ENCODE measurements at regions not wholly inside any gene's neighbourhood (a gene's known extent, or its start where the extent isn't known, plus 50 kb on each side); places are given as distances from the start of the nearest gene placed in this dataset.

DNA sequence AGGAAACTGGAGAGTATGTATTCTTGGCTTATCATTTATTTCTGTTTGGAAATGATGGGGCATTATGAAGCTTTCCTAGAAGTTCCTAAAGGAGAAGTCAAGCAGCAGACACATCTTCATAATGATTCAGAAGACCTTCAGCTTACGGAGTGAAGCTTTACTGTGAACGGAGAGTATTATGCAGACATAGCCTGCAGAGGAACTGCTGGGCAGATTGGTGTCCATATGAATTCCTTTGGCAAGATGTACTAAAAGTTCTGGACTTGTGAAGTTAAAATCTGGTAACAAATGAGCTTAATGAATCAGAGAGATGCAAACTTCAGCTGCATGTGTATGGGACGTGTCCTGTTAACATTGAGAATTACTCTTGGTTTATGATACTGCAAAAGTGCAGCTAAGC, 60.1 kb downstream of the NABP1 start:
- no peak for ATAC-seq (ENCODE audit: insufficient read depth, low read depth)

DNA sequence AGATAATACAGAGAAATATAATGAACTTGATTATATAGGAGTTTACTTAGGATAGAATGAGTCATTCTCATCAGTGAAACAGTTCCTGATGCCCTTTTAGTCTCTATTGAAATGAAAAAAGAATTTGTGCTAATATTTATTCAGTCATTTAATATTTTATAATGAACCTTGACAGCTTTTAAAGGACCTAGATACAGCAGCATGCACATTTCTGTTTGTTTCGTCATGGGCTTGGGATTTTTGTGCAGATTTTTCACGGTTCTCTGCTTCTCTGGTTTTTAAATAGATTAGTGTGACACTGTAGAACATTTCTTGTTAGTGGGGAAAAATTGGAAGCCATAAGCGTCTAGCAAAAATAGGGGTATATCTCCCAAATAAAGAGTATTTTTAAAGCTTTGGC, 60.7 kb downstream of the NABP1 start:
- no peak overlapping the region for H3K27ac ChIP-seq (ENCODE audit: low read length)
- no peak overlapping the region for H3K9ac ChIP-seq (ENCODE audit: low read depth, low read length)
- no peaks in the 10 kb centered on the region for H3K36me3 ChIP-seq (ENCODE audit: insufficient read depth, low read length)
- TF ChIP-seq, protein P1, sequence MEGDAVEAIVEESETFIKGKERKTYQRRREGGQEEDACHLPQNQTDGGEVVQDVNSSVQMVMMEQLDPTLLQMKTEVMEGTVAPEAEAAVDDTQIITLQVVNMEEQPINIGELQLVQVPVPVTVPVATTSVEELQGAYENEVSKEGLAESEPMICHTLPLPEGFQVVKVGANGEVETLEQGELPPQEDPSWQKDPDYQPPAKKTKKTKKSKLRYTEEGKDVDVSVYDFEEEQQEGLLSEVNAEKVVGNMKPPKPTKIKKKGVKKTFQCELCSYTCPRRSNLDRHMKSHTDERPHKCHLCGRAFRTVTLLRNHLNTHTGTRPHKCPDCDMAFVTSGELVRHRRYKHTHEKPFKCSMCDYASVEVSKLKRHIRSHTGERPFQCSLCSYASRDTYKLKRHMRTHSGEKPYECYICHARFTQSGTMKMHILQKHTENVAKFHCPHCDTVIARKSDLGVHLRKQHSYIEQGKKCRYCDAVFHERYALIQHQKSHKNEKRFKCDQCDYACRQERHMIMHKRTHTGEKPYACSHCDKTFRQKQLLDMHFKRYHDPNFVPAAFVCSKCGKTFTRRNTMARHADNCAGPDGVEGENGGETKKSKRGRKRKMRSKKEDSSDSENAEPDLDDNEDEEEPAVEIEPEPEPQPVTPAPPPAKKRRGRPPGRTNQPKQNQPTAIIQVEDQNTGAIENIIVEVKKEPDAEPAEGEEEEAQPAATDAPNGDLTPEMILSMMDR (IDR thresholded peaks at IDR 0.05; ENCODE audit: borderline replicate concordance, extremely low read depth, low read length, poor library complexity, severe bottlenecking): no peak
- no peak for ATAC-seq (ENCODE audit: insufficient read depth, low read depth)
- no peak overlapping the region for H2AFZ ChIP-seq (ENCODE audit: low read depth, low read length)
- no peaks in the 10 kb centered on the region for H3K79me2 ChIP-seq (ENCODE audit: insufficient read depth, low read length)
- no peaks in the 10 kb centered on the region for H3K9me3 ChIP-seq (ENCODE audit: insufficient read depth, low read length, severe bottlenecking)
- no peak overlapping the region for H3K4me2 ChIP-seq (ENCODE audit: insufficient read depth, low read length)
- no peak overlapping the region for H3K4me3 ChIP-seq (ENCODE audit: low read depth in 1 of 2, low read length in 2 of 2)
- H4K20me1 ChIP-seq (ENCODE audit: insufficient read depth, low read length): peaks cover 14% of the 10 kb centered on the region
- H3K27me3 ChIP-seq (ENCODE audit: insufficient read depth, low read length, poor library complexity): peaks cover 50% of the 10 kb centered on the region
- peaks cover 5% of the 10 kb centered on the region for H3K4me1 ChIP-seq (ENCODE audit: insufficient read depth, low read length)
- DNase-seq: no peak

More for the DNA sequence above, 60.1 kb downstream of the NABP1 start:
- Histone ChIP-seq H2AFZ (ENCODE audit: low read depth, low read length) (no peak overlapping the region), H3K36me3 (ENCODE audit: insufficient read depth, low read length) (no peaks in the 10 kb centered on the region), H3K4me1 (ENCODE audit: insufficient read depth, low read length) (peaks cover 5% of the 10 kb centered on the region), H3K4me3 (ENCODE audit: low read depth in 1 of 2, low read length in 2 of 2) (no peak overlapping the region), H3K79me2 (ENCODE audit: insufficient read depth, low read length) (no peaks in the 10 kb centered on the region), H3K9ac (ENCODE audit: low read depth, low read length) (no peak overlapping the region), H3K27ac (ENCODE audit: low read length) (no peak overlapping the region), H3K27me3 (ENCODE audit: insufficient read depth, low read length, poor library complexity) (peaks cover 55% of the 10 kb centered on the region), H4K20me1 (ENCODE audit: insufficient read depth, low read length) (peaks cover 14% of the 10 kb centered on the region), H3K9me3 (ENCODE audit: insufficient read depth, low read length, severe bottlenecking) (no peaks in the 10 kb centered on the region), H3K4me2 (ENCODE audit: insufficient read depth, low read length) (no peak overlapping the region)
- DNase-seq: no peak
- TF ChIP-seq, protein P1 (IDR thresholded peaks at IDR 0.05; ENCODE audit: borderline replicate concordance, extremely low read depth, low read length, poor library complexity, severe bottlenecking): no peak

DNA sequence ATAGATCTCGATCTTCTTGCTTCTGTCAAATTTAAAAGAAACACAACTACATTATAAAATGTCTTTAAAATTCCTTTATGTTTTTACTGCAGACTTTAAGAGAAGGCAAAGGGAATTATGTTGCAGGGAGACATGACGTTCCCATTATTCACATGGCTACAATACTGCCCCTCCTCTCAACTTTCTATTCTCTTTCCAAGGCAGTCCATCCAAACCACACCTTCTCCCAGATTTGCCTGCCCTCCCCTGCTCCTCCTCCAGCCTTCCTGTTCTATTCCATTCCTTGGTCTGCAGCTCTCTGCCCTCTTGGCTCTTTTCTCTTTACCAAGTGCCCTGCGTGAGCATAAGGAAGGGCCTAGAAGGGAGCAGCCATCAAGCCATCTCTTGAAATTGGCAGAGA, 61.3 kb downstream of the NABP1 start:
- no peak overlapping the region for H3K9ac ChIP-seq (ENCODE audit: low read depth, low read length)
- no peak overlapping the region for H3K27ac ChIP-seq (ENCODE audit: low read length)
- H3K36me3 ChIP-seq (ENCODE audit: insufficient read depth, low read length): no peaks in the 10 kb centered on the region
- H3K4me3 ChIP-seq (ENCODE audit: low read depth in 1 of 2, low read length in 2 of 2): no peak overlapping the region
- TF ChIP-seq, protein P1 (IDR thresholded peaks at IDR 0.05; ENCODE audit: borderline replicate concordance, extremely low read depth, low read length, poor library complexity, severe bottlenecking): no peak
- TF ChIP-seq EZH2 (IDR thresholded peaks at IDR 0.05; ENCODE audit: borderline replicate concordance, low read depth, low read length, severe bottlenecking): no peak
- H2AFZ ChIP-seq (ENCODE audit: low read depth, low read length): no peak overlapping the region
- peaks cover 5% of the 10 kb centered on the region for H3K4me1 ChIP-seq (ENCODE audit: insufficient read depth, low read length)
- H4K20me1 ChIP-seq (ENCODE audit: insufficient read depth, low read length): peaks cover 14% of the 10 kb centered on the region
- no peak overlapping the region for H3K4me2 ChIP-seq (ENCODE audit: insufficient read depth, low read length)
- no peak for ATAC-seq (ENCODE audit: insufficient read depth, low read depth)
- no peak for DNase-seq
- H3K27me3 ChIP-seq (ENCODE audit: insufficient read depth, low read length, poor library complexity): peaks cover 53% of the 10 kb centered on the region
- no peaks in the 10 kb centered on the region for H3K79me2 ChIP-seq (ENCODE audit: insufficient read depth, low read length)
- H3K9me3 ChIP-seq (ENCODE audit: insufficient read depth, low read length, severe bottlenecking): no peaks in the 10 kb centered on the region

DNA sequence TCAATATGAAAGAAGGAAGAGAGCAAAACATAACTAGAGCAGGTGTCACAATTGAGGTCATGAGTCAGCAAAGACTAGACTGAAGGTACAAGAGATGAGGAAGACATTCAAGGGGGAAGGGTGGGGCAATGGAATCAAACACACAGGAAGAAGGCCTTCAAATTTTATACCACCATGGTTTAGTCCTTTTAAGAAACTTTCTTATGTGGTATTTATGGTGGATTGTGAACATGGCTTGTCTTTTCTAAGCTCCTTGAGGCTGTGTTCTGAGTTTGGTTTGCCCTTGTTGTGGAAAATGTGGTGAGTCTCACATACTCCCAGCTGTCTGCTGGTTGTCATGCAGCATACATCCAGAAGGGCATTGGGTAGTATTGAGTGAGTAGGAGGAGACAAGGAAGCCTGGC, 62.1 kb downstream of the NABP1 start:
- peaks cover 45% of the 10 kb centered on the region for H3K27me3 ChIP-seq (ENCODE audit: insufficient read depth, low read length, poor library complexity)
- TF ChIP-seq, protein P1 (IDR thresholded peaks at IDR 0.05; ENCODE audit: borderline replicate concordance, extremely low read depth, low read length, poor library complexity, severe bottlenecking): no peak
- TF ChIP-seq EZH2 (IDR thresholded peaks at IDR 0.05; ENCODE audit: borderline replicate concordance, low read depth, low read length, severe bottlenecking): no peak
- H3K4me2 ChIP-seq (ENCODE audit: insufficient read depth, low read length): no peak overlapping the region
- ATAC-seq (ENCODE audit: insufficient read depth, low read depth): peak; percentile 99
- no peaks in the 10 kb centered on the region for H3K79me2 ChIP-seq (ENCODE audit: insufficient read depth, low read length)
- H4K20me1 ChIP-seq (ENCODE audit: insufficient read depth, low read length): peaks cover 14% of the 10 kb centered on the region
- no peak overlapping the region for H3K4me3 ChIP-seq (ENCODE audit: low read depth in 1 of 2, low read length in 2 of 2)
- no peaks in the 10 kb centered on the region for H3K36me3 ChIP-seq (ENCODE audit: insufficient read depth, low read length)
- no peak overlapping the region for H2AFZ ChIP-seq (ENCODE audit: low read depth, low read length)
- no peak overlapping the region for H3K27ac ChIP-seq (ENCODE audit: low read length)
- peaks cover 5% of the 10 kb centered on the region for H3K4me1 ChIP-seq (ENCODE audit: insufficient read depth, low read length)
- no peak overlapping the region for H3K9ac ChIP-seq (ENCODE audit: low read depth, low read length)
- peak; percentile 82 for DNase-seq
- no peaks in the 10 kb centered on the region for H3K9me3 ChIP-seq (ENCODE audit: insufficient read depth, low read length, severe bottlenecking)

Data from DND-41 (cell line).